IPS DF 4.7 (cell line): ENCODE measurements at regions not wholly inside any gene's neighbourhood (a gene's known extent, or its start where the extent isn't known, plus 50 kb on each side); places are given as distances from the start of the nearest gene placed in this dataset.

ENCODE experiments used
- DNase-seq: peaks from one replicate; pipeline ENCODE4 v3.0.0-alpha.2; 2013; ENCODE audit warnings: low spot score; ENCODE audit errors: extremely low read depth

- DNase-seq = no peak
Observed at GRCh38 chr11:123304828-123305466, 109.9 kb upstream of the CLMP start.

GRCh38 chr11:123303924-123304323 is 108.9 kb upstream of the CLMP start:
- DNase-seq = no peak

- DNase-seq = no peak
Observed at GRCh38 chr11:123302751-123303195, 107.7 kb upstream of the CLMP start.

GRCh38 chr11:123301696-123302400 is 106.8 kb upstream of the CLMP start:
- DNase-seq = no peak

GRCh38 chr11:123301013-123301591 is 106.1 kb upstream of the CLMP start:
- DNase-seq = no peak

- DNase-seq = no peak
Observed at GRCh38 chr11:123299721-123300120, 104.7 kb upstream of the CLMP start.

GRCh38 chr11:123298488-123299447 is 103.7 kb upstream of the CLMP start:
- no peak for DNase-seq

- DNase-seq = no peak
Observed at GRCh38 chr11:123292647-123293046, 97.6 kb upstream of the CLMP start.

- DNase-seq = no peak
Observed at GRCh38 chr11:123291201-123291869, 96.3 kb upstream of the CLMP start.

GRCh38 chr11:123286761-123287160 is 91.7 kb upstream of the CLMP start:
- no peak for DNase-seq

- no peak for DNase-seq
Observed at GRCh38 chr11:123286255-123286654, 91.2 kb upstream of the CLMP start.

- DNase-seq = no peak
Observed at GRCh38 chr11:123284454-123284853, 89.4 kb upstream of the CLMP start.

GRCh38 chr11:123282597-123282996 is 87.5 kb upstream of the CLMP start:
- DNase-seq = no peak

GRCh38 chr11:123273616-123274015 is 78.6 kb upstream of the CLMP start:
- DNase-seq = no peak

GRCh38 chr11:123272565-123272964 is 77.5 kb upstream of the CLMP start:
- no peak for DNase-seq

- DNase-seq = no peak
Observed at GRCh38 chr11:123268156-123268555, 73.1 kb upstream of the CLMP start.

GRCh38 chr11:123265951-123266350 is 70.9 kb upstream of the CLMP start:
- DNase-seq = no peak

GRCh38 chr11:123264431-123264780 is 69.4 kb upstream of the CLMP start:
- DNase-seq = no peak

- peak; percentile 80 for DNase-seq
Observed at GRCh38 chr11:123261345-123262106, 66.5 kb upstream of the CLMP start.

- DNase-seq = no peak
Observed at GRCh38 chr11:123260511-123261211, 65.6 kb upstream of the CLMP start.
